Prostate gland (tissue), 2 donors: ENCODE measurements at regions not wholly inside any gene's neighbourhood (a gene's known extent, or its start where the extent isn't known, plus 50 kb on each side); places are given as distances from the start of the nearest gene placed in this dataset.
"Not testable (repeated sequence)": the region's sequence is repeated elsewhere in the genome, so short reads cannot be mapped to it uniquely, and the experiment has no call there.

Experiments
- CTCF ChIP-seq, 4 experiments: fragments of 200-600 bp in 2 of 4; fragments of 450-650 bp in 2 of 4; sonication (generic) in 2 of 4; IDR thresholded peaks; 1 replicate in 3 of 4; 2 replicates in 1 of 4; pipeline ENCODE4 v1.5.1; 2016 to 2019; ENCODE audit warnings: antibody characterized with exemption in 4 of 4, mild to moderate bottlenecking in 2 of 4, moderate library complexity in 2 of 4
- POLR2A ChIP-seq: fragments of 450-650 bp; IDR thresholded peaks from one replicate; pipeline ENCODE4 v1.6.1; 2016; ENCODE audit warnings: antibody characterized with exemption, mild to moderate bottlenecking

DNA sequence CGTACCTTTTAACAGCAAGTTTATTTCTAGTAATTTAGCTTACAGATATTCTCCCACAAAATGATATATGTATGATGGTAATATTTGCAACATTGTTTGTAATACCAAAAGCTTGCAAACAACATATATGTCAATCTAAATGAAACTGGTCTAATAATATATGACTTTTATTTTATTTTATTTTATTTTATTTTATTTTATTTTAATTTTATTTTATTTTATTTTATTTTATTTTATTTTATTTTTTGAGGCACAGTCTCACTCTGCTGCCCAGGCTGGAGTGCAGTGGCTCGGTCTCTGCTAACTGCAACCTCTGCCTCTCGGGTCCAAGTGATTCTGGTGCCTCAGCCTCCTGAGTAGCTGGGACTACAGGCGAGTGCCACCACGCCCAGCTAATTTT, 94.6 kb upstream of the ABCA1 start:
- TF ChIP-seq POLR2A; CTCF (IDR thresholded peaks at IDR 0.05): not testable (repeated sequence)
